ENCODE measurements at regions not wholly inside any gene's neighbourhood (a gene's known extent, or its start where the extent isn't known, plus 50 kb on each side); places are given as distances from the start of the nearest gene placed in this dataset.

GRCh38 chr16:54724346-54724925 is 206.2 kb upstream of the IRX5 start:
- H3K27ac ChIP-seq, result no peak overlapping the region
- peaks cover 0 to 10% (median 0%) of the 10 kb centered on the region in 4 donors for H3K27me3 ChIP-seq
- TF ChIP-seq POLR2A (IDR thresholded peaks at IDR 0.05), result no peak
- intact Hi-C loops (cut with DNase I), result no loop called here
- H3K9me3 ChIP-seq, result no peaks in the 10 kb centered on the region
- 69 to 75% methylated on average over 3 of the region's 3 CpGs for WGBS, 2 donors
- no peak overlapping the region for H3K4me3 ChIP-seq
- no peaks in the 10 kb centered on the region for H3K4me1 ChIP-seq
- H3K36me3 ChIP-seq, result no peaks in the 10 kb centered on the region
- DNase-seq, result no peak

DNA sequence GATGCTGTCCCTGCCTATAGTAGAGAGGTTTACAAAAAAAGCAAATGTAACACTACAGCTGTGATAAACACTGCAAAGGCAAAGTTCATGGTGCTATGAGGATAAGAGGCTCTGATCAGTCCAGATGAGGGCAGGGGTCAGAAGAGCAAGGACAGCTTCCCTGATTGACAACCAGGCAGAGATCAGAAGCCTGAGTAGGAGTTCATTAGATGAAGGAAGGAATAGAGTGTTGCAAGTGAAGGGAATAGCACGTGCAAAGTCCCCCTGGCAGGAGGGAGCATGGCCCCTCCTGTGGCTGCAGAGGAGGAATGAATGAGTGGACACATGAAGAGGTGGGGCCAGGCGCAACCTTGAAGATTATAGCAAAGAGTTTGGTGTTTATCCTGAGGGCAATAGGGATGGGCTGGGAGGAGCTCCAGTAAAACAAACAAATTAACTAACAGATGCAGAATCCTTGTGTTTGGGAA is 208.4 kb upstream of the IRX5 start:
- H3K36me3 ChIP-seq, result no peaks in the 10 kb centered on the region
- no peak overlapping the region for H3K27ac ChIP-seq
- no peaks in the 10 kb centered on the region for H3K9me3 ChIP-seq
- TF ChIP-seq POLR2A (IDR thresholded peaks at IDR 0.05), result no peak
- TF ChIP-seq, protein P1, sequence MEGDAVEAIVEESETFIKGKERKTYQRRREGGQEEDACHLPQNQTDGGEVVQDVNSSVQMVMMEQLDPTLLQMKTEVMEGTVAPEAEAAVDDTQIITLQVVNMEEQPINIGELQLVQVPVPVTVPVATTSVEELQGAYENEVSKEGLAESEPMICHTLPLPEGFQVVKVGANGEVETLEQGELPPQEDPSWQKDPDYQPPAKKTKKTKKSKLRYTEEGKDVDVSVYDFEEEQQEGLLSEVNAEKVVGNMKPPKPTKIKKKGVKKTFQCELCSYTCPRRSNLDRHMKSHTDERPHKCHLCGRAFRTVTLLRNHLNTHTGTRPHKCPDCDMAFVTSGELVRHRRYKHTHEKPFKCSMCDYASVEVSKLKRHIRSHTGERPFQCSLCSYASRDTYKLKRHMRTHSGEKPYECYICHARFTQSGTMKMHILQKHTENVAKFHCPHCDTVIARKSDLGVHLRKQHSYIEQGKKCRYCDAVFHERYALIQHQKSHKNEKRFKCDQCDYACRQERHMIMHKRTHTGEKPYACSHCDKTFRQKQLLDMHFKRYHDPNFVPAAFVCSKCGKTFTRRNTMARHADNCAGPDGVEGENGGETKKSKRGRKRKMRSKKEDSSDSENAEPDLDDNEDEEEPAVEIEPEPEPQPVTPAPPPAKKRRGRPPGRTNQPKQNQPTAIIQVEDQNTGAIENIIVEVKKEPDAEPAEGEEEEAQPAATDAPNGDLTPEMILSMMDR (IDR thresholded peaks at IDR 0.05), result no peak
- no peaks in the 10 kb centered on the region for H3K4me1 ChIP-seq
- intact Hi-C loops (cut with DNase I), result no loop called here
- H3K27me3 ChIP-seq, result peaks cover 0 to 11% (median 0%) of the 10 kb centered on the region in 4 donors
- 47 to 62% methylated on average over 2 of the region's 2 CpGs for WGBS, 2 donors
- DNase-seq, result no peak
- no peak overlapping the region for H3K4me3 ChIP-seq

DNA sequence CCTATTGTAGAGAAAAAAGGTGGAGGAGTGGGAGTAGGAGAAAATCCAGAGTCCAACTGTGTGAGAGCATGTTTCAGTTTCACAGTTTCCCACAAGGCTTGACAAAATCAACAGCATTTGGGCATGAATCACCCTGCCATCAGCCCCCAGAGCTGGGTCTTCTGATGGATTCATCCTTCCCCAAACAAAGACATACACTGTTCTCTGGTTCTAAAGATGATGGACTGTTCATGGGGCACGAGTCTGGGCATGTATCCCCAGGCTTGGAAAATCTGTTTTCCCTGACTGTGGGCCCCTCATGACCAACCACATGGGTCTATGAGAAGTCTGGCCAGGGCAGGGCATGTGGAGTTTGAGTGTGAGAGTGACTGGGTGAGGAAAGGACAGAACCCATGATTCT is 210.4 kb upstream of the IRX5 start:
- H3K36me3 ChIP-seq, result no peaks in the 10 kb centered on the region
- 20 to 40% methylated on average over 1 of the region's 1 CpG for WGBS, 2 donors
- H3K4me1 ChIP-seq, result no peaks in the 10 kb centered on the region
- TF ChIP-seq, protein P1 (IDR thresholded peaks at IDR 0.05), result no peak
- TF ChIP-seq POLR2A (IDR thresholded peaks at IDR 0.05), result no peak
- H3K4me3 ChIP-seq, result no peak overlapping the region
- H3K27me3 ChIP-seq, result peaks cover 0 to 15% (median 0%) of the 10 kb centered on the region in 4 donors
- H3K9me3 ChIP-seq, result no peaks in the 10 kb centered on the region
- DNase-seq, result no peak
- intact Hi-C loops (cut with DNase I), result no loop called here
- H3K27ac ChIP-seq, result no peak overlapping the region

DNA sequence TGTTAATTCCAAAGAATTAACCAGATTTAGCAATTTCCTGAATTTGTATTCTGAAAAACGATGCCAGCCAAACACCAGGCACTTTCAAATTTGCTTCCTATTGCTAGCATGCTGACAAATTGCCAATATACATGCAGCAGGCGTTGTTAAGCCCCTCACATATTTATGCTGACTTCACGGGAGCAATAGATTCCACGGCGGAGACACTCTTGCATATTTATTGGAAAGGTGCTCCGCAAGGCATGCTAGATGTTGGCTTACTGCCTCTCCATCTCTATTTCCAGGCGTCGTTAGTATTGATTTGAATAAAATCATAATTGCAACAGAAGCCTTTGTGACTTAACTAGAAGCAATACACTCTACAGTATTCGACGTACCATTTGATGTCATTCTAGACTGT is 211.0 kb upstream of the IRX5 start:
- TF ChIP-seq POLR2A (IDR thresholded peaks at IDR 0.05), result no peak
- TF ChIP-seq, protein P1 (IDR thresholded peaks at IDR 0.05), result no peak
- intact Hi-C loops (cut with DNase I), result no loop called here
- Histone ChIP-seq H3K4me1 (no peaks in the 10 kb centered on the region), H3K27me3 (peaks cover 0 to 15% (median 0%) of the 10 kb centered on the region in 4 donors), H3K9me3 (no peaks in the 10 kb centered on the region), H3K27ac (no peak overlapping the region), H3K36me3 (no peaks in the 10 kb centered on the region), H3K4me3 (no peak overlapping the region)
- no peak for DNase-seq
- 76 to 86% methylated on average over 10 of the region's 10 CpGs for WGBS, 2 donors

DNA sequence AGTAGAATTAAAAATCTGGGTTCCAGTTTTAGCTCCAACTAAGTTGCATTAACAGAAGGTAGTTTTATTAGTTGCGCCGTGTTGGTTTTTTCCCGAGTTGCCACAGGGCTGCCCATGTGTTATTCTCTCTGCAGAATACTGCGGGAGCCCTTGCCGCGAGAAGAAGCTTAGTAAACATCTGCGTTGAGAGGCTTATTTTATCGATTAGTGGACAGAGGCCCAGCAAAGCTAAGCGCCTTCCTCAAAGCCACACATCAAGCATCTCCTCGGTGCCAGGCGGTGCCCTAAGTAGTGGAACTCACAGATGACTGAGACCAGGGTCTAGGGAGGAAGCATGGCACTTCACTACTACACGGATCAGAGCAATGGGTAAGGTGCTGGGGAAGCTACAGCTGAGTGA is 212.3 kb upstream of the IRX5 start:
- TF ChIP-seq, protein P1 (IDR thresholded peaks at IDR 0.05), result no peak
- TF ChIP-seq POLR2A (IDR thresholded peaks at IDR 0.05), result no peak
- no peak for DNase-seq
- 95 to 96% methylated on average over 4 to 12 of the region's 12 CpGs for WGBS, 2 donors
- peaks cover 0 to 15% (median 1%) of the 10 kb centered on the region in 4 donors for H3K27me3 ChIP-seq
- no peaks in the 10 kb centered on the region for H3K4me1 ChIP-seq
- H3K27ac ChIP-seq, result no peak overlapping the region
- no peaks in the 10 kb centered on the region for H3K36me3 ChIP-seq
- H3K9me3 ChIP-seq, result no peaks in the 10 kb centered on the region
- intact Hi-C loops (cut with DNase I), result no loop called here
- H3K4me3 ChIP-seq, result no peak overlapping the region

DNA sequence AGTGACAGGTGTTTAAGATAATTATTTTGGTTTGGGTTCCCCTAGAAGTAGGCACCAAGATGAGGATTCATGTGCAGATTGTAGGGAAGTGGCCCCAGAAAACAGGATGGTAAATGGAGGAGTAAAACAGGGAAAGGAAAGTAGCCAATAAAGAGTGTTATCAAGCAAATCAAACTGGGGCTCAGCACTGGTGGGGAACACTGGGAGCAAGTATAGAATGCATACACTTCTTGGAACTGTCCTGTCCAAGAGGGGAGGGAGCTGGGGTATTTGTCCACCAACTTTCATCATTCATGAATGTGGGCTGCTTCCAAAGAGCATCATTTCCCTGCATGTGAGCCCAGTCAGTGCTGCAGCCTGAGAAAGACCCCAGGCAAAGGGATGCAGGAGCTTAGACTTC is 215.7 kb upstream of the IRX5 start:
- no peaks in the 10 kb centered on the region for H3K4me1 ChIP-seq
- H3K9me3 ChIP-seq, result no peaks in the 10 kb centered on the region
- H3K36me3 ChIP-seq, result no peaks in the 10 kb centered on the region
- H3K27ac ChIP-seq, result no peak overlapping the region
- intact Hi-C loops (cut with DNase I), result no loop called here
- no peak for DNase-seq
- TF ChIP-seq, protein P1 (IDR thresholded peaks at IDR 0.05), result no peak
- TF ChIP-seq POLR2A (IDR thresholded peaks at IDR 0.05), result no peak
- H3K4me3 ChIP-seq, result no peak overlapping the region
- H3K27me3 ChIP-seq, result peaks cover 0 to 9% (median 1%) of the 10 kb centered on the region in 4 donors
